Retina (tissue), 1 donor: ENCODE measurements at regions not wholly inside any gene's neighbourhood (a gene's known extent, or its start where the extent isn't known, plus 50 kb on each side); places are given as distances from the start of the nearest gene placed in this dataset.

Experiments used
- DNase-seq: peaks from one replicate; pipeline ENCODE4 v3.0.0-alpha.2; 2016

- no peak for DNase-seq
Measured at GRCh38 chr15:96390986-96391385, 60.5 kb downstream of the NR2F2 start.

- no peak for DNase-seq
Measured at GRCh38 chr15:96392380-96393208, 62.1 kb downstream of the NR2F2 start.

- DNase-seq: no peak
Measured at GRCh38 chr15:96393209-96393513, 62.7 kb downstream of the NR2F2 start.

- DNase-seq: no peak
Measured at GRCh38 chr15:96395687-96396086, 65.2 kb downstream of the NR2F2 start.

GRCh38 chr15:96398776-96399175, 68.3 kb downstream of the NR2F2 start:
- DNase-seq: no peak

GRCh38 chr15:96402403-96402802, 71.9 kb downstream of the NR2F2 start:
- DNase-seq: no peak

GRCh38 chr15:96403071-96403470, 72.6 kb downstream of the NR2F2 start:
- no peak for DNase-seq

- no peak for DNase-seq
Measured at GRCh38 chr15:96403932-96404331, 73.4 kb downstream of the NR2F2 start.

- DNase-seq: no peak
Measured at GRCh38 chr15:96404560-96404959, 74.1 kb downstream of the NR2F2 start.

- peak; percentile 79 for DNase-seq
Measured at GRCh38 chr15:96406291-96406690, 75.8 kb downstream of the NR2F2 start.

GRCh38 chr15:96406701-96407100, 76.2 kb downstream of the NR2F2 start:
- peak; percentile 75 for DNase-seq

GRCh38 chr15:96407482-96407881, 77.0 kb downstream of the NR2F2 start:
- DNase-seq: no peak

GRCh38 chr15:96408591-96409183, 78.2 kb downstream of the NR2F2 start:
- peak; percentile 47 for DNase-seq

- peak; percentile 73 for DNase-seq
Measured at GRCh38 chr15:96409215-96410138, 79.0 kb downstream of the NR2F2 start.

- DNase-seq: peak; percentile 55
Measured at GRCh38 chr15:96410175-96411055, 79.9 kb downstream of the NR2F2 start.

- DNase-seq: peak; percentile 50
Measured at GRCh38 chr15:96411056-96412031, 80.8 kb downstream of the NR2F2 start.

- DNase-seq: no peak
Measured at GRCh38 chr15:96412045-96412905, 81.8 kb downstream of the NR2F2 start.

- DNase-seq: no peak
Measured at GRCh38 chr15:96412906-96413231, 82.4 kb downstream of the NR2F2 start.

GRCh38 chr15:96413657-96414056, 83.2 kb downstream of the NR2F2 start:
- no peak for DNase-seq

GRCh38 chr15:96414875-96415274, 84.4 kb downstream of the NR2F2 start:
- no peak for DNase-seq
